PC-9 (cell line): ENCODE measurements at regions not wholly inside any gene's neighbourhood (a gene's known extent, or its start where the extent isn't known, plus 50 kb on each side); places are given as distances from the start of the nearest gene placed in this dataset.

Experiments used
- CTCF ChIP-seq: fragments of 200-600 bp; sonication (generic); conservative IDR thresholded peaks from 2 replicates; pipeline ENCODE4 v1.6.1; 2017; ENCODE audit warnings: mixed run types, antibody characterized with exemption, mild to moderate bottlenecking, moderate library complexity
- EZH2 ChIP-seq: fragments of 200-600 bp; sonication (generic); IDR thresholded peaks from 2 replicates; pipeline ENCODE4 v1.8.0; 2017; ENCODE audit warnings: antibody characterized with exemption, low read depth

- TF ChIP-seq EZH2, result no peak
- no peak for TF ChIP-seq CTCF
Observed at GRCh38 chr5:105508519-105508918, 1945.9 kb upstream of the NUDT12 start.
